SU-DHL-6 (cell line): ENCODE measurements at regions not wholly inside any gene's neighbourhood (a gene's known extent, or its start where the extent isn't known, plus 50 kb on each side); places are given as distances from the start of the nearest gene placed in this dataset.

Experiments
- H2AFZ ChIP-seq: fragments of 200-600 bp; sonication (generic); 2 replicates; pipeline ENCODE4 v1.6.1; 2014; ENCODE audit warnings: low read depth, mild to moderate bottlenecking, moderate library complexity, mixed read lengths, antibody characterized with exemption, low read length; ENCODE audit not compliant: severe bottlenecking
- H3F3A ChIP-seq: fragments of 200-600 bp; shearing (Covaris generic); 2 replicates; pipeline ENCODE4 v1.6.0; 2016; ENCODE audit warnings: antibody characterized with exemption, mild to moderate bottlenecking; ENCODE audit not compliant: insufficient read depth
- H3K27ac ChIP-seq: fragments of 200-600 bp; sonication (generic); 2 replicates; pipeline ENCODE4 v1.5.1; 2016; ENCODE audit warnings: low read depth, mild to moderate bottlenecking, low read length, moderate library complexity, mixed read lengths
- H3K27me3 ChIP-seq: fragments of 200-600 bp; sonication (generic), shearing (Covaris generic); 2 replicates; pipeline ENCODE4 v1.6.0; 2014; ENCODE audit warnings: mild to moderate bottlenecking, low read length
- H3K36me3 ChIP-seq: fragments of 200-600 bp; sonication (generic); 2 replicates; pipeline ENCODE4 v1.6.1; 2014; ENCODE audit warnings: mild to moderate bottlenecking, low read length, mixed read lengths
- H3K4me2 ChIP-seq: fragments of 300-600, 200-600 bp; shearing (Covaris generic), sonication (generic); 2 replicates; pipeline ENCODE4 v1.6.0; 2014; ENCODE audit warnings: low read length, low read depth, mild to moderate bottlenecking; ENCODE audit not compliant: poor library complexity, severe bottlenecking
- H3K4me3 ChIP-seq: fragments of 200-600 bp; sonication (generic); 2 replicates; pipeline ENCODE4 v1.5.1; 2014; ENCODE audit warnings: antibody characterized with exemption, low read length, mild to moderate bottlenecking, mixed read lengths; ENCODE audit not compliant: insufficient read depth, poor library complexity, severe bottlenecking
- H3K79me2 ChIP-seq: fragments of 200-600 bp; sonication (generic); 2 replicates; pipeline ENCODE4 v1.6.1; 2014; ENCODE audit warnings: mild to moderate bottlenecking, low read length, moderate library complexity; ENCODE audit not compliant: insufficient read depth
- H3K9ac ChIP-seq: fragments of 200-600 bp; sonication (generic); 2 replicates; pipeline ENCODE4 v1.7.0; 2014; ENCODE audit warnings: mild to moderate bottlenecking, low read length
- H3K9me2 ChIP-seq: fragments of 200-600 bp; sonication (generic); replicated peaks from 2 replicates; pipeline ENCODE4 v1.6.1; 2014; ENCODE audit warnings: low read length; ENCODE audit not compliant: insufficient read depth
- H3K9me3 ChIP-seq: fragments of 200-600 bp; sonication (generic); 2 replicates; pipeline ENCODE4 v1.6.1; 2014; ENCODE audit warnings: low read length, mixed read lengths; ENCODE audit not compliant: insufficient read depth
- H4K20me1 ChIP-seq: fragments of 200-600 bp; sonication (generic); 2 replicates; pipeline ENCODE4 v1.6.1; 2014; ENCODE audit warnings: low read depth, mild to moderate bottlenecking, antibody characterized with exemption, low read length, moderate library complexity, mixed read lengths
- EZH2phosphoT487 ChIP-seq: fragments of 200-600 bp; sonication (generic), shearing (Covaris generic); conservative IDR thresholded peaks from 2 replicates; pipeline ENCODE4 v1.6.1; 2018; ENCODE audit warnings: mild to moderate bottlenecking, antibody characterized with exemption, low read length, moderate library complexity, mixed read lengths
- TF ChIP-seq, protein P1 (sequence below): fragments of 200-600 bp; sonication (generic); IDR thresholded peaks from one replicate; pipeline ENCODE4 v1.5.1; 2017; ENCODE audit warnings: antibody characterized with exemption, mild to moderate bottlenecking, low read length, moderate library complexity; ENCODE audit not compliant: insufficient read depth, poor library complexity, severe bottlenecking

DNA sequence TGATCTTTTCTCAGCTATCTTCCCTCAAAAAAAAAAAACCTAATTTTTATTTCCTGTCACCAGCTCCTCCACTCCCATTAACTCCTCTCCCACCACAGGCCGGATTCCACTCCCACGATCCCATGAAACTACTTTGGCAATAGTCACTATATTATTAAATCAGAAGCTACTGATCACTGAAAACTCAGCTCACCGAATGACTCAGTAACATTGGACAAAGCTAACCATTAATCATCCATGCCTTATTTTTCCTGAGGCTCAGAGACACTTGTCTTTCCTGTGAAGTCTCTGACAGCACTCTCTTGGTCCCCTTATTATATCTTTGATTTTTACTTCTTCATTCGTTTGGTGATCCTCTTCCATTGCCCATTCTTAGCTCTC, 260.2 kb downstream of the CGGBP1 start:
- no peaks in the 10 kb centered on the region for H4K20me1 ChIP-seq
- H3K27ac ChIP-seq = no peak overlapping the region
- no peaks in the 10 kb centered on the region for H3K27me3 ChIP-seq
- H3K4me3 ChIP-seq = no peak overlapping the region
- no peaks in the 10 kb centered on the region for H3K36me3 ChIP-seq
- H3F3A ChIP-seq = no peaks in the 10 kb centered on the region
- no peaks in the 10 kb centered on the region for H3K79me2 ChIP-seq
- H3K4me2 ChIP-seq = no peak overlapping the region
- no peak overlapping the region for H3K9ac ChIP-seq
- H2AFZ ChIP-seq = no peak overlapping the region
- no peaks in the 10 kb centered on the region for H3K9me3 ChIP-seq
- no peaks in the 10 kb centered on the region for H3K9me2 ChIP-seq
- TF ChIP-seq, protein P1, sequence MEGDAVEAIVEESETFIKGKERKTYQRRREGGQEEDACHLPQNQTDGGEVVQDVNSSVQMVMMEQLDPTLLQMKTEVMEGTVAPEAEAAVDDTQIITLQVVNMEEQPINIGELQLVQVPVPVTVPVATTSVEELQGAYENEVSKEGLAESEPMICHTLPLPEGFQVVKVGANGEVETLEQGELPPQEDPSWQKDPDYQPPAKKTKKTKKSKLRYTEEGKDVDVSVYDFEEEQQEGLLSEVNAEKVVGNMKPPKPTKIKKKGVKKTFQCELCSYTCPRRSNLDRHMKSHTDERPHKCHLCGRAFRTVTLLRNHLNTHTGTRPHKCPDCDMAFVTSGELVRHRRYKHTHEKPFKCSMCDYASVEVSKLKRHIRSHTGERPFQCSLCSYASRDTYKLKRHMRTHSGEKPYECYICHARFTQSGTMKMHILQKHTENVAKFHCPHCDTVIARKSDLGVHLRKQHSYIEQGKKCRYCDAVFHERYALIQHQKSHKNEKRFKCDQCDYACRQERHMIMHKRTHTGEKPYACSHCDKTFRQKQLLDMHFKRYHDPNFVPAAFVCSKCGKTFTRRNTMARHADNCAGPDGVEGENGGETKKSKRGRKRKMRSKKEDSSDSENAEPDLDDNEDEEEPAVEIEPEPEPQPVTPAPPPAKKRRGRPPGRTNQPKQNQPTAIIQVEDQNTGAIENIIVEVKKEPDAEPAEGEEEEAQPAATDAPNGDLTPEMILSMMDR = no peak
- TF ChIP-seq EZH2phosphoT487 = no peak

DNA sequence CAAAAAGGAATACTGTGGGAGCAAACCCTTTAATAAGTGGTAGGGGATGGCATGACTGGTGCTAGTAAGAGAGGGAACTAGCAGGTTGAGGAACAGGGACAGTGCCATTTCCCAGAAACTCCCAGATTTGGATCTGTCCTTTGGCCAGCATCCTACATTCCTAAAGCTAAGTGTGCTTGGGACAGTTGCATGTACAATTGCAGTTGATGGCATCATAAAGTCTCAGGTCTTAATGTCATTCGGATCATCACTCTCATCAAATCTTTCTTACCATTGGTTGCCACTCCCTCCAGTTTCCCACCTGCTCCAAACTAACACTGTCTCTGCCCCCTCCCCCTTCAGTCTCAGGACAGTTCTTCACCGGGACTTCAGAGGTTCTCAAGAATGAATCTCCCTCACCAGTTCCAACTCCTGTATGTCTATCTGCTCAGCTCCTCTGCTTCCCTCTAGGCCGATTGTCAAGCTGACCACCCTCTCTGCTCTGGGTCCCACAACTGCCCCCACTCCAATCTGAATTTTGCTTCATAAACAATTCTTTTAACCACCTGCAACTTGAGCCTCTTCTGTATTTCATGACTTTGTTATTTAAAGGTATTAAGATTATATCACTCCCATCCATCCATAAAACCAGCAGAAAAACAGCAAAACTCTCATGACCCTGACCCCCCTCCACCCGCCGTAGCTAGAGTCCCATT, 260.8 kb downstream of the CGGBP1 start:
- Histone ChIP-seq H3K9me2 (no peaks in the 10 kb centered on the region), H3K36me3 (no peaks in the 10 kb centered on the region), H3F3A (no peaks in the 10 kb centered on the region), H3K79me2 (no peaks in the 10 kb centered on the region), H4K20me1 (no peaks in the 10 kb centered on the region), H2AFZ (no peak overlapping the region), H3K4me2 (no peak overlapping the region), H3K27ac (no peak overlapping the region), H3K4me3 (no peak overlapping the region), H3K9ac (no peak overlapping the region), H3K27me3 (no peaks in the 10 kb centered on the region), H3K9me3 (no peaks in the 10 kb centered on the region)
- no peak for TF ChIP-seq EZH2phosphoT487
- TF ChIP-seq, protein P1 = no peak

DNA sequence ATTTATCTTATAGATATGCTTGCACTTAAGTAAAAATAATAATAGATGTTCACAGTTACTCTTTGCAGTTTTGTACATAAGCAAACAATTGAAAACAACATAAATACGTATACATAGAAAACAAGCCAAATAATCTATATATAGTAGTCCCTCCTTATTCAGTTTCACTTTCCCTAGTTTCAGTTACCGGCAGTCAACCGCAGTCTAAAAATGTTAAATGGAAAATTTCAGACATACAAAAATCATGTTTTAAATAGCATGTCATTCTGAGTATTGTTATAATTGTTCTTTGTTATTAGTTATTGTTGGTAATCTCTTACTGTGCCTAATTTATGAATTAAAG, 262.0 kb downstream of the CGGBP1 start:
- H3K9me3 ChIP-seq = no peaks in the 10 kb centered on the region
- no peak overlapping the region for H2AFZ ChIP-seq
- TF ChIP-seq, protein P1 = no peak
- TF ChIP-seq EZH2phosphoT487 = no peak
- no peaks in the 10 kb centered on the region for H3K27me3 ChIP-seq
- no peak overlapping the region for H3K4me3 ChIP-seq
- H3K4me2 ChIP-seq = no peak overlapping the region
- H3F3A ChIP-seq = no peaks in the 10 kb centered on the region
- H3K9me2 ChIP-seq = no peaks in the 10 kb centered on the region
- no peaks in the 10 kb centered on the region for H3K36me3 ChIP-seq
- H3K79me2 ChIP-seq = no peaks in the 10 kb centered on the region
- H4K20me1 ChIP-seq = no peaks in the 10 kb centered on the region
- H3K27ac ChIP-seq = no peak overlapping the region
- no peak overlapping the region for H3K9ac ChIP-seq
